Liver (tissue), 8 donors: ENCODE measurements at regions not wholly inside any gene's neighbourhood (a gene's known extent, or its start where the extent isn't known, plus 50 kb on each side); places are given as distances from the start of the nearest gene placed in this dataset.

Experiments used
- DNase-seq: peaks from one replicate; pipeline ENCODE4 v3.0.0-alpha.2; 2017; ENCODE audit warnings: low spot score
- H3K27ac ChIP-seq, 2 donors: one replicate each; pipeline ENCODE4 v1.7.0; 2013; ENCODE audit warnings: inconsistent platforms in 2 of 2, low read length in 2 of 2, control low read depth in 1 of 2, low read depth in 1 of 2, mild to moderate bottlenecking in 1 of 2
- H3K27me3 ChIP-seq, 4 donors: one replicate each; pipeline versions ENCODE4 v1.6.1 to v1.7.0; 2013; ENCODE audit warnings: low read length in 3 of 4, inconsistent platforms in 1 of 4, mild to moderate bottlenecking in 1 of 4, moderate library complexity in 1 of 4; ENCODE audit not compliant: control insufficient read depth in 4 of 4, insufficient read depth in 4 of 4
- H3K36me3 ChIP-seq, 4 donors: one replicate each; pipeline versions ENCODE4 v1.6.1 to v1.7.0; 2013; ENCODE audit warnings: low read length in 3 of 4, mild to moderate bottlenecking in 3 of 4, low read depth in 1 of 4, moderate library complexity in 1 of 4; ENCODE audit not compliant: control insufficient read depth in 4 of 4, insufficient read depth in 3 of 4
- H3K4me1 ChIP-seq, 4 donors: one replicate each; pipeline versions ENCODE4 v1.6.1 to v1.7.0; 2013; ENCODE audit warnings: low read length in 3 of 4, mild to moderate bottlenecking in 3 of 4, moderate library complexity in 1 of 4; ENCODE audit not compliant: control insufficient read depth in 4 of 4, insufficient read depth in 4 of 4
- H3K4me3 ChIP-seq, 3 donors: one replicate each; pipeline versions ENCODE4 v1.6.1 to v1.7.0; 2013; ENCODE audit warnings: low read length in 3 of 3, control low read depth in 1 of 3, low read depth in 1 of 3, mild to moderate bottlenecking in 1 of 3
- H3K9ac ChIP-seq, 2 donors: one replicate each; pipeline ENCODE4 v1.7.0; 2013; ENCODE audit warnings: low read length in 2 of 2, mild to moderate bottlenecking in 2 of 2, moderate library complexity in 2 of 2, control low read depth in 1 of 2, low read depth in 1 of 2
- H3K9me3 ChIP-seq, 4 donors: one replicate each; pipeline versions ENCODE4 v1.6.1 to v1.7.0; 2013; ENCODE audit warnings: low read length in 3 of 4; ENCODE audit not compliant: control insufficient read depth in 4 of 4
- FOXA1 ChIP-seq: IDR thresholded peaks from 2 replicates; pipeline ENCODE4 v1.6.1; 2016; ENCODE audit warnings: antibody characterized with exemption
- FOXA2 ChIP-seq: IDR thresholded peaks from 2 replicates; pipeline ENCODE4 v1.6.1; 2016; ENCODE audit warnings: antibody characterized with exemption
- GABPA ChIP-seq, 2 donors: IDR thresholded peaks in 1 of 2; conservative IDR thresholded peaks in 1 of 2; 2 replicates each; pipeline ENCODE4 v1.6.1; 2016; ENCODE audit warnings: antibody characterized with exemption in 2 of 2, mild to moderate bottlenecking in 1 of 2, moderate library complexity in 1 of 2
- HNF4G ChIP-seq: IDR thresholded peaks from 2 replicates; pipeline ENCODE4 v1.6.1; 2016; ENCODE audit warnings: antibody characterized with exemption
- JUND ChIP-seq, 2 donors: IDR thresholded peaks; 2 replicates each; pipeline ENCODE4 v1.6.1; 2016; ENCODE audit warnings: antibody characterized with exemption in 2 of 2
- MAX ChIP-seq: IDR thresholded peaks from 2 replicates; pipeline ENCODE4 v1.6.1; 2016; ENCODE audit warnings: antibody characterized with exemption
- NR2F2 ChIP-seq: IDR thresholded peaks from 2 replicates; pipeline ENCODE4 v1.6.1; 2016; ENCODE audit warnings: antibody characterized with exemption
- RAD21 ChIP-seq, 2 donors: IDR thresholded peaks; 2 replicates each; pipeline ENCODE4 v1.6.1; 2016; ENCODE audit warnings: antibody characterized with exemption in 2 of 2, mild to moderate bottlenecking in 2 of 2
- RXRA ChIP-seq, 2 donors: IDR thresholded peaks; 2 replicates each; pipeline ENCODE4 v1.6.1; 2017 to 2018; ENCODE audit warnings: antibody characterized with exemption in 2 of 2, mild to moderate bottlenecking in 1 of 2
- SP1 ChIP-seq: IDR thresholded peaks from 2 replicates; pipeline ENCODE4 v1.6.1; 2018; ENCODE audit warnings: antibody characterized with exemption, mild to moderate bottlenecking
- TAF1 ChIP-seq: conservative IDR thresholded peaks from 2 replicates; pipeline ENCODE4 v1.6.1; 2016; ENCODE audit warnings: antibody characterized with exemption, mild to moderate bottlenecking
- ZBTB33 ChIP-seq: IDR thresholded peaks from 2 replicates; pipeline ENCODE4 v1.6.1; 2016; ENCODE audit warnings: antibody characterized with exemption
- WGBS: extraction: QIAGEN DNeasy Blood & Tissue Kit; methylation state at CpG from one replicate; pipeline ENCODE4 v1.1.7; 2013; 5-methylcytosine and 5-hydroxymethylcytosine counted together
- TF ChIP-seq, protein P1 (sequence below): IDR thresholded peaks from 2 replicates; pipeline ENCODE4 v1.6.1; 2016; ENCODE audit warnings: antibody characterized with exemption, mild to moderate bottlenecking
- TF ChIP-seq, protein P2 (sequence below): fragments of 150-350 bp; IDR thresholded peaks from 2 replicates; pipeline ENCODE4 v1.5.1; 2017; ENCODE audit warnings: improper control_type of control experiment, low read depth, low read length; ENCODE audit not compliant: missing input control
- donor health status: healthy.
- donor health status: healthy.
- donor health status: healthy.
- donor health status: healthy.
- donor health status: healthy.

DNA sequence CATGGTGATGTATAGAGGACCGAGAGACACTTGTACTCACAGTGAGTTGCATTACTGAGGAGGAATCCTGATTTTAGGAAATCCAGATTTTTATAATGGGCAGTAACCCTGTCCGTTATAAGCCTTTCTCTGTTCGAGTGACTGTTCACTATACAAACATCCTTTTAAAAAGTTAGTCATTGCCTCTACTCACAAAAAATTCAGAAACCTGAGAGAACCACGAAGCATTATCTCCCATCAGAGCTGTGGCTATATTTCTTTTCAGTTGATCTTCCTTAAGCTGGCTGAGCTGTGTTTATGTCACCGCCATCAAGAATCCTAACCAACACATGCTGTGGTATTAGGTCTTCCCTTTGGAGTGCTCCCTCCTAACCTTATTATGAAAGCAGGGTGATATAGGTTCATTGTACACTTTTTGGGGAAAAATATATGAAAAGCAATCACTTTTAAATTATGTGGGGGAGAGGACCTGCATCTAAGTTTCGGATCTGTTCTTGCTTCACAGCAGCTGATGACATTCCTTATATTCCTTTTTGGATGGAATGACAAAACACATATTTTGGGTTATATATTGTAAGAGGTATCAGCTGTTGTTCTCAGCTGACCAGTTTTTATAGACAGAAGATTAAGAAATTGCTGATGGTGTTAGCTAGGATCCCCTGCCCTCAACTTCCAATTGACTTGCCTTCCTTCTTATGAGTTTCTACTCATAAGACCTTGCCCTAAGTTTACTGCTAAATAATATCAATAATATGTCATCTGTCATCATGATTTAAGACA is 465.9 kb upstream of the RASGRP1 start:
- H3K4me3 ChIP-seq = no peak overlapping the region
- no peaks in the 10 kb centered on the region for H3K9me3 ChIP-seq
- H3K36me3 ChIP-seq = no peaks in the 10 kb centered on the region
- WGBS = 82% methylated on average over 6 of the region's 6 CpGs
- TF ChIP-seq RXRA (IDR thresholded peaks at IDR 0.05) (no peak), ZBTB33 (no peak), JUND (IDR thresholded peaks at IDR 0.05) (no peak), TAF1 (no peak)
- TF ChIP-seq, protein P1, sequence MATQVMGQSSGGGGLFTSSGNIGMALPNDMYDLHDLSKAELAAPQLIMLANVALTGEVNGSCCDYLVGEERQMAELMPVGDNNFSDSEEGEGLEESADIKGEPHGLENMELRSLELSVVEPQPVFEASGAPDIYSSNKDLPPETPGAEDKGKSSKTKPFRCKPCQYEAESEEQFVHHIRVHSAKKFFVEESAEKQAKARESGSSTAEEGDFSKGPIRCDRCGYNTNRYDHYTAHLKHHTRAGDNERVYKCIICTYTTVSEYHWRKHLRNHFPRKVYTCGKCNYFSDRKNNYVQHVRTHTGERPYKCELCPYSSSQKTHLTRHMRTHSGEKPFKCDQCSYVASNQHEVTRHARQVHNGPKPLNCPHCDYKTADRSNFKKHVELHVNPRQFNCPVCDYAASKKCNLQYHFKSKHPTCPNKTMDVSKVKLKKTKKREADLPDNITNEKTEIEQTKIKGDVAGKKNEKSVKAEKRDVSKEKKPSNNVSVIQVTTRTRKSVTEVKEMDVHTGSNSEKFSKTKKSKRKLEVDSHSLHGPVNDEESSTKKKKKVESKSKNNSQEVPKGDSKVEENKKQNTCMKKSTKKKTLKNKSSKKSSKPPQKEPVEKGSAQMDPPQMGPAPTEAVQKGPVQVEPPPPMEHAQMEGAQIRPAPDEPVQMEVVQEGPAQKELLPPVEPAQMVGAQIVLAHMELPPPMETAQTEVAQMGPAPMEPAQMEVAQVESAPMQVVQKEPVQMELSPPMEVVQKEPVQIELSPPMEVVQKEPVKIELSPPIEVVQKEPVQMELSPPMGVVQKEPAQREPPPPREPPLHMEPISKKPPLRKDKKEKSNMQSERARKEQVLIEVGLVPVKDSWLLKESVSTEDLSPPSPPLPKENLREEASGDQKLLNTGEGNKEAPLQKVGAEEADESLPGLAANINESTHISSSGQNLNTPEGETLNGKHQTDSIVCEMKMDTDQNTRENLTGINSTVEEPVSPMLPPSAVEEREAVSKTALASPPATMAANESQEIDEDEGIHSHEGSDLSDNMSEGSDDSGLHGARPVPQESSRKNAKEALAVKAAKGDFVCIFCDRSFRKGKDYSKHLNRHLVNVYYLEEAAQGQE = no peak
- no peaks in the 10 kb centered on the region for H3K4me1 ChIP-seq
- no peak overlapping the region for H3K9ac ChIP-seq
- no peak overlapping the region for H3K27ac ChIP-seq
- DNase-seq = no peak
- no peaks in the 10 kb centered on the region for H3K27me3 ChIP-seq

- TF ChIP-seq ZBTB33 (no peak), JUND (IDR thresholded peaks at IDR 0.05) (no peak), RAD21 (IDR thresholded peaks at IDR 0.05) (no peak), MAX (no peak), TAF1 (no peak), NR2F2 (no peak), RXRA (IDR thresholded peaks at IDR 0.05) (no peak), HNF4G (no peak), GABPA (IDR thresholded peaks at IDR 0.05 in 1 of 2, conservative IDR thresholded peaks at IDR 0.05 in 1 of 2) (no peak), FOXA2 (no peak), FOXA1 (no peak), SP1 (no peak)
- TF ChIP-seq, protein P2, sequence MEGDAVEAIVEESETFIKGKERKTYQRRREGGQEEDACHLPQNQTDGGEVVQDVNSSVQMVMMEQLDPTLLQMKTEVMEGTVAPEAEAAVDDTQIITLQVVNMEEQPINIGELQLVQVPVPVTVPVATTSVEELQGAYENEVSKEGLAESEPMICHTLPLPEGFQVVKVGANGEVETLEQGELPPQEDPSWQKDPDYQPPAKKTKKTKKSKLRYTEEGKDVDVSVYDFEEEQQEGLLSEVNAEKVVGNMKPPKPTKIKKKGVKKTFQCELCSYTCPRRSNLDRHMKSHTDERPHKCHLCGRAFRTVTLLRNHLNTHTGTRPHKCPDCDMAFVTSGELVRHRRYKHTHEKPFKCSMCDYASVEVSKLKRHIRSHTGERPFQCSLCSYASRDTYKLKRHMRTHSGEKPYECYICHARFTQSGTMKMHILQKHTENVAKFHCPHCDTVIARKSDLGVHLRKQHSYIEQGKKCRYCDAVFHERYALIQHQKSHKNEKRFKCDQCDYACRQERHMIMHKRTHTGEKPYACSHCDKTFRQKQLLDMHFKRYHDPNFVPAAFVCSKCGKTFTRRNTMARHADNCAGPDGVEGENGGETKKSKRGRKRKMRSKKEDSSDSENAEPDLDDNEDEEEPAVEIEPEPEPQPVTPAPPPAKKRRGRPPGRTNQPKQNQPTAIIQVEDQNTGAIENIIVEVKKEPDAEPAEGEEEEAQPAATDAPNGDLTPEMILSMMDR = no peak
- TF ChIP-seq, protein P1 = no peak
- H3K4me1 ChIP-seq = no peaks in the 10 kb centered on the region
- H3K27ac ChIP-seq = no peak overlapping the region
- no peaks in the 10 kb centered on the region for H3K27me3 ChIP-seq
- no peaks in the 10 kb centered on the region for H3K9me3 ChIP-seq
- no peaks in the 10 kb centered on the region for H3K36me3 ChIP-seq
- no peak for DNase-seq
- H3K4me3 ChIP-seq = no peak overlapping the region
- H3K9ac ChIP-seq = no peak overlapping the region
- WGBS = 68% methylated on average over 4 of the region's 4 CpGs
These were observed 467.0 kb upstream of the RASGRP1 start for GRCh38 chr15:39031596-39031995.
